ENCODE measurements at regions not wholly inside any gene's neighbourhood (a gene's known extent, or its start where the extent isn't known, plus 50 kb on each side); places are given as distances from the start of the nearest gene placed in this dataset.

DNA sequence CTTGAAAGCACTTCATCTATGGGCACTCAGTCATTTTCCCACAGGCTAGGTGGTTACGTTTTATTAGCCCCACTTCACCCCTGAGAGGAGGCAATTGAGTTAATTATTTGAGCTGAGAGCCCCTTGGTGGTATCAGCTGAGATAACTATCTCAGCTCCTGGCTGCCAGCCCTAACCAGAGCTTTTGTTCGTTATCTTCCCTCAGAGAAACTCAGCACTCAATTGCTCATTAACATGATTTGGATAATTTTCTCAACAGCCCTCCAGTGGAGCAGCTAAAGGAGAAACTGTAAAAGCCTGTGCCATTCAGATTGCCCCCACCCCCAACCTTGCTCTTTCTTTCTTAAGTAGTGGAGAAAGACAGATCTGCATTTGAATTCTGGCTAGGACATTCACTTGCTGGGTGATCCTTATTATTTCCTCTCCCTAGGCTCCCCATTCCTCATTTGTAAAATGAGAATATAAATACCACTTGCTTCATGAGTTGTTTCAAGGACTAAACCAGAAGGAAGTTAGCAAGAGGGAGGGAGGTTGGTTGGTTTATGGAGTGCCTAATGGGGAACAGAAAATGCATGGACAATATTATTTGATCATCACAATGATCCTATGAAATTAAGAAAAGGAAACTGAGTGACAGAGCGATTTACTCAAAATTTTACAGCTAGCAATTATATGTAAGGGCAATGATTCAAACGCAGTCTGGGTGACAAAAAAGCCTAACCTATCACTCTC lies 218.7 kb upstream of the FGGY start:
- in situ Hi-C loops (cut with HindIII; ENCODE audit: low sequenced_read_pairs): no loop called here

GRCh38 chr1:59078866-59079265 lies 218.0 kb upstream of the FGGY start:
- in situ Hi-C loops (cut with HindIII; ENCODE audit: low sequenced_read_pairs): no loop called here

GRCh38 chr1:59079434-59080140 lies 217.3 kb upstream of the FGGY start:
- in situ Hi-C loops (cut with HindIII; ENCODE audit: low sequenced_read_pairs): no loop called here

DNA sequence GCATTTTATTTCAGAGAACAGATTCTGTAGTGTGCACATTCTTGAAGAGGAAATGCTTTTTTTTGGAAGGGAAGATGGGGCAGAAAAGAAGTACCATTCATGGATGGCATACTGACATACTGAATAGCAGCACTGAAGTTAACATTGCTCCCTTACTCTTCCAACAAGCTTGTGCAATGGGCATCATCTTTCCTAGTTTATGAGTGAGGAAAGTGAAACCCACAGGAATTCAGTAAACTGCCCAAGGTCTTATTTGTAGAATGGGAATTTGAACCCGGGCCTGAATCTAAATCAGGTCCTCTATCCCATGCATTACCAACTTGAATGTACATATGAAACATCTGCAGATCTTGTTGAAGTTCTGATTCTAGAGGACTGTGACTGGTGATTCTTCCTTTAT lies 215.7 kb upstream of the FGGY start:
- in situ Hi-C loops (cut with HindIII; ENCODE audit: low sequenced_read_pairs): no loop called here

DNA sequence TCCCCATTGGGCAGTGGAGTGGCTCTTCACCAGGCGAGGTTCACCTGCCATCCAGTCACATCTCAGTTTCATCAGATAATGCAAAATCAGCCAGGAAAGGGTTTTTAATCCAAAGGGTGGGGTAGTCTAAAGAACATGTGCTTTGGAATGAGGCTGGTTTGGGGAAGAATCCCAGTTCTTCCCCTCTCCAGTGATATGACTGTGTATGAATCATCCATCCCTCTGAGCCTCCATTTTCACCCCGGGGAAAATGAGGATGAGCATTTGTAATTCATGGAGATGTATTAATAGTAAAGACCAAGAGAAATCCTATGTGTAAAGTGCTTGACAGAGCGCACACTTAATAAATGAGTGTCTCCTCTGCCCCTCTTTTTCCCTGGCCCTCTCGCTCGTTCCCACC lies 215.1 kb upstream of the FGGY start:
- in situ Hi-C loops (cut with HindIII; ENCODE audit: low sequenced_read_pairs): no loop called here

- in situ Hi-C loops (cut with HindIII; ENCODE audit: low sequenced_read_pairs): no loop called here
These were observed 212.7 kb upstream of the FGGY start for GRCh38 chr1:59083946-59084865.

GRCh38 chr1:59085101-59085500 lies 211.8 kb upstream of the FGGY start:
- in situ Hi-C loops (cut with HindIII; ENCODE audit: low sequenced_read_pairs): no loop called here

GRCh38 chr1:59089036-59089798 lies 207.7 kb upstream of the FGGY start:
- in situ Hi-C loops (cut with HindIII; ENCODE audit: low sequenced_read_pairs): no loop called here

GRCh38 chr1:59089922-59090457 lies 206.9 kb upstream of the FGGY start:
- in situ Hi-C loops (cut with HindIII; ENCODE audit: low sequenced_read_pairs): no loop called here

DNA sequence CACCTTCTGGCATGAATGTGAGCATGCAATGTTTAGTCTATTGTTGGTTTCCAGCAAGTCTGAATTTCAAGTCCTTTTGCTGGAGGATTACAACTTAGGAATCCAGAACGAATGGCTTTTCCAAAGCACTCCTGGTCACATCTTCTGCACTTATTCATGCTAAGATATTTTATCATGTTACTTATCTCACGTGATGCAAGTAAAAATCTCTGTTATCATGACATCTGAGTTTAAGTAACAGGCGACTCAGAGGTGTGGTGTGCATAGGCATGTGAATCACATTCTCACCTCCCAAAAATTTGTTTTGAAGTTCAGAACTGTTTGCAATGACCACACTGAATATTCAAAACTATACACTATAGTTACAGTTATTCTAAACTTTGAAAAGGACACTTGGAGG lies 204.8 kb upstream of the FGGY start:
- in situ Hi-C loops (cut with HindIII; ENCODE audit: low sequenced_read_pairs): no loop called here

DNA sequence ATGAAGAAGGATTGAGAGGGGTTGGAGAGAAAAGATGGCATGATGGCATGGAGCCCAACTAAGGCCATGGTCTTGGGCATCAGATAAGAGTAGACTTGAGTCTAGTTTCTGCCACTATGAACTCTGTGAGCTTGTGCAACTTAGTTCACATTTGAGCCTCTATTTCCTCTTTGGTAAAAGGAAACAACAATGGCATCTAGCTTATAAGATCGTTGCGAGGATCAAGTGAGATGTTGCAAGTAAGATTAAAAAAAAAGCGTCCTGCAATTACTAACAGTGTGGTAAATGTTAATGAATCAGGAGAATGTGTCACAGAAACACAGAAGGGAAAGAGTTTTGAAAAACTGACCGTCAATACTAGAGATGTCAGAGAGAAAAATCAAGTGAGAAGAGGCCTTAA lies 202.9 kb upstream of the FGGY start:
- in situ Hi-C loops (cut with HindIII; ENCODE audit: low sequenced_read_pairs): no loop called here

- in situ Hi-C loops (cut with HindIII; ENCODE audit: low sequenced_read_pairs): no loop called here
These were observed 200.4 kb upstream of the FGGY start for GRCh38 chr1:59096501-59096900.

GRCh38 chr1:59098655-59099054 lies 198.2 kb upstream of the FGGY start:
- in situ Hi-C loops (cut with HindIII; ENCODE audit: low sequenced_read_pairs): no loop called here

GRCh38 chr1:59100708-59101374 lies 196.1 kb upstream of the FGGY start:
- in situ Hi-C loops (cut with HindIII; ENCODE audit: low sequenced_read_pairs): no loop called here

- in situ Hi-C loops (cut with HindIII; ENCODE audit: low sequenced_read_pairs): no loop called here
These were observed 195.4 kb upstream of the FGGY start for GRCh38 chr1:59101518-59101917.

GRCh38 chr1:59103457-59103856 lies 193.4 kb upstream of the FGGY start:
- in situ Hi-C loops (cut with HindIII; ENCODE audit: low sequenced_read_pairs): no loop called here

DNA sequence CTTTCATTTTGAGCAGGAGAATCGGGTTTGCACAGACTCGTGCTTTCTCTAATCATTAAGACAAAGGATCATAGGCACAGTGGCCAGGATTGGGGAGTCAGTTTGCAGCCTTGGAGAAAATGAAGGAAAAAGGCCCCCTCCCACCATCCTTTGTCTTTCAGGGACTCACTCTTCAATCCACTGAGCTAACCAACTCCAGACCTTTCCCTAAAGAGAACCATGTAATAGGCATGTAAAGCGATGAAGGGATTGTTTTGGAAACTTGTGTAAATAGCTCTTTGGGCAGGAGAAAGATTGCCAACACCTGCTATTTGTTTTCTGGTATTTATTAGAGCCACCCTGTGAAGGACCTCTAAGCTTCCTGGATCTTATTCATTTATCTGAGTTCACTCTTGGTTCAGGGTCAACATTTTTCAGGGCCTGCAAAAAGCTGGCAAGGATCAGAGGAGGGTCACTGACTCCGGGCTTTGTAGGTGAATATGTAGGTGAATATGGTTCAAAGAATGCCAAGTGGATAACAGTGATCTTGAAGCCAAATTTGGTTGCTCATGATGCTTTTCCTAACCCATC lies 192.6 kb upstream of the FGGY start:
- in situ Hi-C loops (cut with HindIII; ENCODE audit: low sequenced_read_pairs): no loop called here

DNA sequence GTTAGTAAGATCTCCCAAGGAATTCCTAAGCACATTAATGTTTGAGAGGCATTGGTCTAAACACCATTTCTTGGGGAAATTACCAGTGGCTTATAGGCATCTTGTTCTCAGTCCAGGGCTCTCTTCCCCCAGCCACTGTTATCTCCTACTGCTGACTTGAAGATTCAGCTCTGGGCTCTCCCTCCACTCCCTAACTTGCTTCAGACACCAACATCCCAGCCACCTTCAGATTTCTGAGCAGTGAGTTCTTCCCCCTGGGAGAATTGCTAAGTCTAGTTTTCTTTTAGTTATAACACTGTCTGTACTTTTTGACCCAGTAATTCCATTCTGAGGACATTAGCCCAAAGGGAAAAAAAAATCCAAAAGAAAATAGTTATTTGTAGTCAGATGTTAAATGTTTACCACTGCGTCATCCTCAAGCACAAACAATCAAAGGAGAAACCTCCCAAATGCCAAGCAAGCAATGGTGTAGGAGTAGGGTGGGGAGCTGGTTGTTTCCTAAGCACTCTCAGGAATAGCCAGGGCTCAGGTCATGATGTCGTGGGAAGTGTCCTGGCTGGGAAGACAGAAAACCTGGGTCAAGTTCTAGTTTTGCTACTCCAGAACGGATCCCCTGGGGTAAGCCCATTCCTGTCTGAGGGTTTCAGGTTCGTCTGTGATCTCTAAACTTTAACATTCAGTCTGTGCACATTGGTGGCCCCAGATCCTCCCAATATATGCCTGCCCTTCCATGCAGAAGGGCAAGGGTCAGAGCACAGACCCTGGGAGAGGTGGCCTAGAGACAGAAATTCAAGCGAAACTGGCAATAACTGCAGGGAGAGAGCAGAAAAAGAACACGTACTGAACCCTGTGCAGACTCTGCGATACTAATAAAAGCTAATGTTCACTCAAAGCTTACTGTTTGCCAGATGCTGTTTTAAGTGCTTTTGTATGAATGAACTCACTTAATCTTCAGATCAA lies 191.1 kb upstream of the FGGY start:
- in situ Hi-C loops (cut with HindIII; ENCODE audit: low sequenced_read_pairs): no loop called here

DNA sequence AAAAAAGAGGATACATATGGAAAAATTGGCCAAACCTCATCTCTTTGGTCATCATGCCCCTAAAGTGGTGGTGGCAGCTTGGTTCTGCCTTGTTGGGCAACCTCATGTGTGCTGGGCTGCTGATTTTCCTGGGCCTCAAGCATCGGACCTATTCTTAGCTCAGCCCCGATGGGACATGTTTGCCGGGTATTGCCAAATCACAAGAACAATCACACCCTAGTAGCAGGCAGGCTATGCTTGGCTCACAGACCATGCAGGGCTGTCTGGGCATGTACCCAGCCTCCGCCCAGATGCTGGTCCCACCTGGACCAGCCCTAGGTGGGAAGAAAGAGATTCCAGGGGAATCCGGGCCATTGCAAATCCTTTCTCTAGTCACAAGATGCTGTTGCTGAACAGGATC lies 189.4 kb upstream of the FGGY start:
- in situ Hi-C loops (cut with HindIII; ENCODE audit: low sequenced_read_pairs): no loop called here

All from DLD1 (cell line).